Activated naive CD8-positive, alpha-beta T cell treated with anti-CD3 and anti-CD28 coated beads, Interleukin-2, amount 10 ng/mL, durations not matched to agents 7 days and 5 days (primary cell): ENCODE measurements at regions not wholly inside any gene's neighbourhood (a gene's known extent, or its start where the extent isn't known, plus 50 kb on each side); places are given as distances from the start of the nearest gene placed in this dataset.

Experiments
- ATAC-seq: fragments of 150-1000 bp; cut with Tn5 transposase; one replicate; pipeline ENCODE4 v1.10.0; 2021; ENCODE audit warnings: low read depth, moderate library complexity
- POLR2A ChIA-PET: fragments of 350-600 bp; sonication (Branson Sonifier 250); formaldehyde crosslinking; loops from one replicate; lab custom pipeline; 2021; ENCODE audit warnings: antibody characterized with exemption; lab: Charles Lee
- DNase-seq: peaks from one replicate; pipeline ENCODE4 v3.0.0; 2021
- H3K27ac Mint-ChIP-seq: one replicate; pipeline ENCODE4 v1.8.0; 2022; ENCODE audit warnings: mild to moderate bottlenecking, mixed read lengths
- H3K27me3 Mint-ChIP-seq: one replicate; pipeline ENCODE4 v1.8.0; 2022; ENCODE audit warnings: mild to moderate bottlenecking, moderate library complexity, mixed read lengths
- H3K36me3 Mint-ChIP-seq: one replicate; pipeline ENCODE4 v1.8.0; 2021; ENCODE audit warnings: mild to moderate bottlenecking, mixed read lengths
- H3K4me1 Mint-ChIP-seq: one replicate; pipeline ENCODE4 v1.8.0; 2021; ENCODE audit warnings: mixed read lengths
- H3K4me3 Mint-ChIP-seq: one replicate; pipeline ENCODE4 v1.8.0; 2022; ENCODE audit warnings: mild to moderate bottlenecking, moderate library complexity, mixed read lengths
- H3K9me3 Mint-ChIP-seq: one replicate; pipeline ENCODE4 v1.8.0; 2021; ENCODE audit warnings: mixed read lengths

DNA sequence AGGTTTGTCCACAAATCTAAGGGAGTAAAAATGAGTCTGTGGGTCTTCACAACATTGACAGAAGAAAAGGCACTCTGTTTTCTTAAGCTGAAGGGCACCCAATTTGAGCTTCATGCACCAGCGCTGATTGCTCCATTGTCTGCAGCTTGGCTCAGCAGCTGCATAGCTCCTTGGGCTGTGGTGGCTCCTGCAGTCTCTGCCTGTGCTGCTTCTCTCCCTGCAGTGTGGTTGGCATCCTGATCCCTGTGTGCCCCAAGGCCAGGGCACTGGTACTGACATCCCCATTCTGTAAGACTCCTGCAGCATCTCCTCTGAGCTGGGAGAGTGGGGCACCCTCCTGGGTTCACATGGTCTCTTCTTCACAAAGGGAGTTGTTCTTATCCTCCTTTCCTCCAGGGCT is 83.2 kb upstream of the B3GAT2 start:
- Mint-ChIP-seq H3K9me3 (no peaks in the 10 kb centered on the region), H3K36me3 (no peaks in the 10 kb centered on the region), H3K4me1 (no peaks in the 10 kb centered on the region), H3K27ac (no peak overlapping the region), H3K4me3 (no peak overlapping the region), H3K27me3 (no peaks in the 10 kb centered on the region)
- ATAC-seq (no peak), DNase-seq (no peak)
- POLR2A ChIA-PET, result no interaction called here

DNA sequence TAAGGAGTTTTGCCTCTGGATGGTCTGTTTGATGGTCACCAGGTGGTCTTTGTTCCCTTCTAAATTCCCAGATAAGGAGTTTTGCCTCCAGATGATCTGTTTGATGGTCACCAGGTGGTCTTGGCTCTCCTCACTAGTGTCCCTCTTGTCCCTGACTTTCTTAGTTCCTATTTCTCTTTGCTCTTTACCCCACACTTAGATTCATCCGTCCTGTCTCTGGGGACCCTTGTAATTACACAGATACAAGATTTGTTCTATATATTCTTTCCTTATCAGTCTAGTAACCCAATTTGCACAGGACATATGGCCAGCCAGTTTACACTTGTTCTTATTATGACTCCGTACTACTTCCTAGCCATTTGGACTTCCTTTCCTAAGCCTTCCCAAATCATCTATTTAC is 84.0 kb upstream of the B3GAT2 start:
- no peaks in the 10 kb centered on the region for H3K27me3 Mint-ChIP-seq
- no peak overlapping the region for H3K27ac Mint-ChIP-seq
- H3K4me3 Mint-ChIP-seq, result no peak overlapping the region
- POLR2A ChIA-PET, result no interaction called here
- no peaks in the 10 kb centered on the region for H3K9me3 Mint-ChIP-seq
- no peaks in the 10 kb centered on the region for H3K4me1 Mint-ChIP-seq
- no peaks in the 10 kb centered on the region for H3K36me3 Mint-ChIP-seq
- ATAC-seq (no peak), DNase-seq (no peak)

DNA sequence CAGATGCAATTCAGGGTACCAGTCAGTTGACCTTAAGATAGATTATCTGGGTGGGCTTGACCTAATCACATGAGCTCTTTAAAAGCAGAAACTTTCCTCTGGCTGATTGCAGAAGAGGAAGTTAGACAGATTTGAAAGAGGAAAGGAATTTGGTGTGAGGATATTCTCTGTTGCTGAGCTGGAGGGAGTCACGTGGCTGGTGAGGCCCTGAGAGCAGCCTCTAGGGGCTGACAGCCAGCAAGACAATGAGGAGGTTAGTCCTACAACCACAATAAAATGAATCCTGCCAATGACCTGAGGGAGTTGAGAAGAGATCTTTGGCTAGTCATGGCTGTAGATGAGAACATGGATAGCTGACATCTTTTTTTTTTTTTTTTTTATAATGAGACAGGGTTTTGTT is 87.0 kb upstream of the B3GAT2 start:
- POLR2A ChIA-PET, result no interaction called here
- no peak overlapping the region for H3K27ac Mint-ChIP-seq
- ATAC-seq, result no peak

DNA sequence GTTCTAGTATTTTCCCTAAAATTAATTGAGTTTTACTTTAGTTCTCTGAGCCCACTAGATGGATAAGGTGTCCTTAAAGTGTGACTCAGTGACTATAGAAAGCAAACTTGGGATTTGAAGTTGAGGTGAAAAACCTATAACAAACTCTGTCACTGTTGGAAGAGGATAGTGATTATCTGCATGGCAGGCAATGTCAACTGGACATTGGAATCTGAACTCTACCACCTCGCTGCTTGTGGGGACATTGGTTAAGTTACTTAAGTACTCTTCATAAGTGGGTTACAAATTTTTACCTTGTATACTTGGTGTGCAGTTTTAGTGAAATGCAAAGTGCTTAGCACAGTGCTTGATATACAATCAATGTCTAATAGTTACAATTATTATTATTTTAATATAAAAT is 87.9 kb upstream of the B3GAT2 start:
- H3K4me3 Mint-ChIP-seq, result no peak overlapping the region
- H3K27ac Mint-ChIP-seq, result no peak overlapping the region
- POLR2A ChIA-PET, result no interaction called here
- no peaks in the 10 kb centered on the region for H3K9me3 Mint-ChIP-seq
- no peaks in the 10 kb centered on the region for H3K27me3 Mint-ChIP-seq
- no peak for DNase-seq
- no peaks in the 10 kb centered on the region for H3K36me3 Mint-ChIP-seq
- H3K4me1 Mint-ChIP-seq, result no peaks in the 10 kb centered on the region
- ATAC-seq, result no peak

More for the DNA sequence above, 87.0 kb upstream of the B3GAT2 start:
- Mint-ChIP-seq H3K4me3 (no peak overlapping the region), H3K27me3 (no peaks in the 10 kb centered on the region), H3K9me3 (no peaks in the 10 kb centered on the region), H3K36me3 (no peaks in the 10 kb centered on the region), H3K4me1 (no peaks in the 10 kb centered on the region)
- DNase-seq, result no peak

DNA sequence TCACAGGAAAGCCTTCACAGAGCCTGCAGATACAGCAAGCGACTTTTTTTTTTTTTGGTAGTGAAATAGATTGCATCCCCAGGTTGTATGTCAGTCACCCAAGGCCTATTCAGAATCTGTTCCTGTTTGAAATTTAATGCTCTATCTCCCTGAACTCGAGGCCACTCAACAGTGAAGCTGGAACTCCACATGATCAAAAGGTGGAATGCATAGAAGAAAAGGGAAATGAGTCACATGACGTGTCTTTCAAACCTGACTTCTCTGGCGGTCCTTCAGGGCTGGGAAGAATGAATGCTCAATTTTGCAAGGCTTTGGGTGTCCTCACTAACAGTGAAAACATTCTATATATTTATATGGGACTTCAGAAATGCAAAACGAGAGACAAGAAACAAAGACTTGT is 88.4 kb upstream of the B3GAT2 start:
- ATAC-seq (no peak), DNase-seq (no peak)
- H3K4me1 Mint-ChIP-seq, result no peaks in the 10 kb centered on the region
- H3K27me3 Mint-ChIP-seq, result no peaks in the 10 kb centered on the region
- no peaks in the 10 kb centered on the region for H3K36me3 Mint-ChIP-seq
- no peak overlapping the region for H3K27ac Mint-ChIP-seq
- H3K9me3 Mint-ChIP-seq, result no peaks in the 10 kb centered on the region
- no peak overlapping the region for H3K4me3 Mint-ChIP-seq
- POLR2A ChIA-PET, result no interaction called here

DNA sequence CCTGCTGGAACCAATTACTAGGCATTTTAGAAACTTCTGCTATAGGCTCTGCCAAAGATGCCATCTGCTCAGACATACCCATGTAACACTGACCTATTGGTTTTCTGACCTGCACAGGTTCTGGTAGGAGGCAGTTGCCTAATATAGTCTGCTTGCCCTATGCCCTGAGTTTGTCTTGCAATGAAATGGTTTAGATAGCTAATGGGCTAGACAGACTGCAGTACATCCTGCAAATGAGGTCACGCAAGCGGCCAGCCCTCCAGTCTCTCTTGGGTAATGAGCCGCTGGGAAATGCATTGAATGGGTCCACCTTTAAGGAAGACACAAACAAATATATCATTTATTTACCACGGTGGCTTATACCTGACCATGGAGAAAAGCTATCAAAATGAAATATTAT is 90.6 kb upstream of the B3GAT2 start:
- H3K9me3 Mint-ChIP-seq, result no peaks in the 10 kb centered on the region
- no peak overlapping the region for H3K4me3 Mint-ChIP-seq
- POLR2A ChIA-PET, result no interaction called here
- H3K36me3 Mint-ChIP-seq, result no peaks in the 10 kb centered on the region
- H3K27ac Mint-ChIP-seq, result no peak overlapping the region
- no peaks in the 10 kb centered on the region for H3K27me3 Mint-ChIP-seq
- ATAC-seq (no peak), DNase-seq (no peak)
- H3K4me1 Mint-ChIP-seq, result no peaks in the 10 kb centered on the region

DNA sequence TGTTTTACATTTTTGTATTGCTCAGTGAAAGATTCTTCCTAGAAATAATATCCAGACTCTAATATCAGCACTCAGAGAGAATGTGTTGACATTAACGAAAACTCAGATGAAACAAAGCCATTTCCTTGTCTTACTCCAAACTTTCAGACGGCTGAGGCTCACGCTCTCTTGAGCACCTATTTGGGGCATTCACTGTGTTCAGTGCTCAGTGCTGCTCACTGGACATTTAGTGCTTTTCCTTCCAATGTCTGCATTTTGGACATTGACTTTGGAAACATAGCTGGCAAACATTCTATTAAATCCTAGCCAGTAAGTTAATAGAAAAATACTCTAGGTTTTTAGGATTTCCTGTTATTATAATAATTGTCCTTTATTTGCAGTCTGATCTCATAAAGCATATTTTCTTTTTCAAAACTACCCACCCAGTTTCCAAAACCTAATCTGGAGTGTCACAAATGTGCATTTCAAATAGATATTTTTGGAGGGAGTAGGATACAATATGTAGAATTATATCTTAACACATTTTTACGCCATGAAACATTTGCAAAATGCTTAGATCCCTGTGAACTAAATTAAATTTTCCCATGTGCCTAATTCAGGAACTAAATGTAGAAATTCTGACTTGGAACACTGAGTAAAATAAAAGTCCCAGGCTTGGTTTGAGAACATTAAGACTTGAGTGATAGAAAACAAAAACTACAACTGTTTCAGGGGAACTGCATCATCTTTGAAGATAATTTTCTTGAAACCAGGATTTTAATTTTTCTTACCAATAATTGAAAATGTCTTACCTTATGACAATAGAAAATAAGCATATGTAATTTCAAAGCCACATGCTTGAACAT is 91.7 kb upstream of the B3GAT2 start:
- POLR2A ChIA-PET, result no interaction called here
- Mint-ChIP-seq H3K4me1 (no peaks in the 10 kb centered on the region), H3K4me3 (no peak overlapping the region), H3K27ac (no peak overlapping the region), H3K27me3 (peaks cover 2% of the 10 kb centered on the region), H3K9me3 (no peaks in the 10 kb centered on the region), H3K36me3 (no peaks in the 10 kb centered on the region)
- DNase-seq (no peak), ATAC-seq (no peak)

DNA sequence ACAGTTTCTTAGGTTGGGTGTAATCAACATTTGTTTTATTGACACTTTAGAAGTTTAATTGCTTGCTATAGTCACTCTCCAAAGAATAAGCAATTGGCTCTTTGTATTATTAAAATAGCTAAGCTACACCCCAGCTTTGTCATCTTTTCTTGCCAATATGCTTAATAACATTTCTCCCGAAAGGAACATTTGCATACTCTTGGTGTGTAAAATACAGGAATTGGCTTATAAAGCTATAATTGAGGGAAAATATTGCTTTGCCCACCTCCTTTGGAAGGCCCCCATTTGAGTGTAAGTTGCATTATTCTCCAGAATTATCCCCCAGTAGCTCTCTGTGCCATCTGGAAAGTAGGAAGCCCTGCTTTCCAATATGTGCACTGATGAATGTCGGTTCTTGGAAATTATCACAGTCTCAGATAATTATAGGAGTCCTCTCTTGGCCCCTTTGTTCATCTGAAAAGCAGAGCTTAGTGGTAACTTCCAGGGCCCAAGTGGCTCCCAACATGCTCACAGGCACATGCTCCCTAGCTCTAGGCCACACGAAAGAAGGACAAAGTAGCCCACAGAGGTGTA is 92.4 kb upstream of the B3GAT2 start:
- H3K27ac Mint-ChIP-seq, result no peak overlapping the region

DNA sequence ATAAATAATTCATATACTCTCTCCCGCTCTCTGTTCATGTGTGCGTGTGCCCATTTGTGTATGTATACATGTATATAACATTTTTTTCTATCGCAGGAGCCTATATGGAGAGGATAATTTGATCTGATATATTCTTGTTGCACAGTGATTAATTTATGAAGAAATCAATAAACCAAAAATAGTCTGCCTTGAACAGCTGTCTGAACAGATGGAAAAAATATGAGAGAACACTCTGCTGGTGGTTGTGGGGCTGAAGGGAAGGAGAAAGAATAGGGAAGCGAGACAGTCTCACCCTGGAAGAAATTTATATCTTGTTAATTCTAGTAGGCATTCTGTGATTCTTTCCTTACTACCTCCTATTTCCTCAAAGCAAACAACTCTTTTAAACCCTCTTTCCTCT is 96.6 kb upstream of the B3GAT2 start:
- H3K9me3 Mint-ChIP-seq, result no peaks in the 10 kb centered on the region
- POLR2A ChIA-PET, result no interaction called here
- no peak overlapping the region for H3K4me3 Mint-ChIP-seq
- no peak for DNase-seq
- peaks cover 7% of the 10 kb centered on the region for H3K27me3 Mint-ChIP-seq
- H3K36me3 Mint-ChIP-seq, result no peaks in the 10 kb centered on the region
- ATAC-seq, result no peak
- H3K4me1 Mint-ChIP-seq, result no peaks in the 10 kb centered on the region
- H3K27ac Mint-ChIP-seq, result no peak overlapping the region

More for the DNA sequence above, 92.4 kb upstream of the B3GAT2 start:
- H3K4me1 Mint-ChIP-seq, result no peaks in the 10 kb centered on the region
- no peaks in the 10 kb centered on the region for H3K36me3 Mint-ChIP-seq
- POLR2A ChIA-PET, result no interaction called here
- DNase-seq, result no peak
- H3K4me3 Mint-ChIP-seq, result no peak overlapping the region
- peaks cover 5% of the 10 kb centered on the region for H3K27me3 Mint-ChIP-seq
- H3K9me3 Mint-ChIP-seq, result no peaks in the 10 kb centered on the region
- ATAC-seq, result no peak

DNA sequence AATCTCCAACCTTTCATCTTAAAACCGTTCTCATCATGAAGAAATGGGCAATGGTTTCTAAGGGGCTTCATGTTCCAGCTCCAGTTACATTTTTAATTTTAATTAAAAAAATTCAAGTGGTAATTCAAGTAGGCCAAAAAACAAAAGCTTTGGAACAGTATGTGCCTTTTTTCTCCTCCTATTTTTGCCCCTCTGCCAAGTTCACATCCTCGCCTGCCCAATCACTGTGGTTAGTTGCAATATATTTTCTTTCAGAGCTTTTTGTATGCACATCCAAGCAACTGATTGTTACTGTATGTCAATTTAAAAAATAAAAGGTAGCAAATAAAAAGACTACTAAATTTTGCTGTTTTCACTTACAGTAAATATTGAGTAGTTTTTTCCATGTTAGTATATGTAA is 99.8 kb upstream of the B3GAT2 start:
- POLR2A ChIA-PET, result no interaction called here
- Mint-ChIP-seq H3K4me1 (no peaks in the 10 kb centered on the region), H3K9me3 (no peaks in the 10 kb centered on the region), H3K36me3 (no peaks in the 10 kb centered on the region), H3K27me3 (peaks cover 17% of the 10 kb centered on the region), H3K4me3 (no peak overlapping the region), H3K27ac (no peak overlapping the region)
- DNase-seq (no peak), ATAC-seq (no peak)

DNA sequence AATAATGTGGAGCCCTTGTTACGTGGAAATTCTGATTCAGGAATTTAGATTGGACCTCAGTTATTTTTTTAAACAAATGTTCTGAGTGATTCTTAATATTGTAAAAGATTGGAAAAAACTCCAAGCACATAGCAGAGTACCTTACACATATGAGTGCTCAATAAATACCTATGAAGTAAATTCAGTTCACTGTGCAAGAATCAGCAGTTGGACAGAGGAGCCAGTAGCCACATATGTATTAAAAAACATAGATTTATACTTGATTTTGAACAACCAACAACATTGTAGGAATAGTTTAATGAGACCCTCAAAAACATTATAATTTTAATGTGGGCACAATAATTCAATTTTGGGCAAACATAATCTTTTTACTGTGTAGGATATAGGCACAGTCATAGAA is 109.3 kb upstream of the B3GAT2 start:
- POLR2A ChIA-PET, result no interaction called here
- no peak for DNase-seq
- Mint-ChIP-seq H3K4me1 (no peaks in the 10 kb centered on the region), H3K36me3 (no peaks in the 10 kb centered on the region), H3K4me3 (no peak overlapping the region), H3K9me3 (no peaks in the 10 kb centered on the region), H3K27me3 (peaks cover 5% of the 10 kb centered on the region), H3K27ac (no peak overlapping the region)
- ATAC-seq, result no peak

DNA sequence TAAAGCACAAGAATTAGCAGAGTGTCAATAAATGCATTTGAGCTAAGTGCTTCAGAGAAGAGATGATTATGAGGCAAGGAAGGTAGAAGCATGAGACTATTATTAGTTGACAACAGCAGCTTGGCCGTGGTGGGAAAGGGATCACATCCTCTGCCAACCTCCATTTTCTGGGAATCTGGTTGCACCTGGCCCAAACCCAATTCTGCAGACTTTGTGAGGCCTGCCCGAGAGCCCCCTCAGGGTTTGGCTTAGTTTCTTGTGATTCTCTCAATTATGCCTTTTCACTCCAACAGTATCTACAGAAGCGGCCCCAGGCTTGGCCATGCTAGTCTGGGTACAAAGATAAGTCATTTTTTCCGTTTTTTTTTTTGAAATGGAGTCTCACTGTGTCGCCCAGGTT is 111.0 kb upstream of the B3GAT2 start:
- no peaks in the 10 kb centered on the region for H3K4me1 Mint-ChIP-seq
- ATAC-seq (no peak), DNase-seq (no peak)
- peaks cover 2% of the 10 kb centered on the region for H3K27me3 Mint-ChIP-seq
- no peaks in the 10 kb centered on the region for H3K36me3 Mint-ChIP-seq
- H3K9me3 Mint-ChIP-seq, result no peaks in the 10 kb centered on the region
- H3K4me3 Mint-ChIP-seq, result no peak overlapping the region
- POLR2A ChIA-PET, result no interaction called here
- H3K27ac Mint-ChIP-seq, result no peak overlapping the region

DNA sequence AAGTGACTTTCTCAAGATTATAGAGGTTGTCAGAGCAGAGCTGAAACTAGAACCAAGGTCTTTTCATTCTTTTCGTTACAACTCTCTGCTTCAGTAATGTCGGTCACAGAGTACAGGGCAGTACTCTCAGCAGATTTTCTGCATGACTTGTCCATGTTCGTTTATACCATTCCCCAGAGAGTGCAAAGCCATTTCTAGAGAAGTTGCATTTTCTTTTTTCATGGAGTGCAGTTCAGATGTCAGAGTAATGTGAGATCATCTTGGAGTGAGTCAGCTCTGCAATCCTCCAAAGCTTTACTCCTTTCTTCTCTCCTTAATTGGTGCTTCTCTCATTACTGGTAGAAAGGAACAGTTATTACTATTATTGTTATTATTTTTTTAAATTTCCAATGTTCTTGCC is 115.6 kb upstream of the B3GAT2 start:
- ATAC-seq (no peak), DNase-seq (no peak)
- Mint-ChIP-seq H3K4me3 (no peak overlapping the region), H3K4me1 (no peaks in the 10 kb centered on the region), H3K36me3 (no peaks in the 10 kb centered on the region), H3K27me3 (peaks cover 4% of the 10 kb centered on the region), H3K27ac (no peak overlapping the region), H3K9me3 (peaks cover 2% of the 10 kb centered on the region)
- POLR2A ChIA-PET, result no interaction called here

DNA sequence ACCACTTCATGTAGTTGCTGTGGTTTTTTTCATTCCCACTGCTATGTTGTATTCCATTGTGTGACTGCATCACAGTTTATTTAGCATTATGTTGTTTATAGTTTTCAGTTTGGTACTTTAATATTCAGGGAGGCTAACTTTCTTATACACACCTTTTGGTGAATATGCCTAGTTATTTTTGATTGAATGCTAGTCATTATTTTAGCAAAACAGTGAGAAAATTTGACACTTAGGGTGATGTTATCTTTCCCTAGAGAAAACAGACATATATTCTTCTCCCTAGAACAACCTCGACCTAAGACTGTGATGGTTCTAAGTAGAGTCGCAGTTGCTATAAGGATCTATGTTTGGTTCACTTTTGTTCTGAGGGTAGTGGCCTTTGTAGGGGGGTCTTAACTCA is 120.8 kb upstream of the B3GAT2 start:
- DNase-seq (no peak), ATAC-seq (no peak)
- Mint-ChIP-seq H3K4me3 (no peak overlapping the region), H3K36me3 (no peaks in the 10 kb centered on the region), H3K4me1 (no peaks in the 10 kb centered on the region), H3K9me3 (peaks cover 5% of the 10 kb centered on the region), H3K27ac (no peak overlapping the region), H3K27me3 (peaks cover 2% of the 10 kb centered on the region)
- POLR2A ChIA-PET, result no interaction called here
